Gastroesophageal sphincter (tissue), 3 donors: ENCODE measurements at regions not wholly inside any gene's neighbourhood (a gene's known extent, or its start where the extent isn't known, plus 50 kb on each side); places are given as distances from the start of the nearest gene placed in this dataset.

ENCODE experiments used
- CTCF ChIP-seq, 4 experiments: fragments of 200-600 bp in 2 of 4; fragments of 450-650 bp in 2 of 4; sonication (generic) in 1 of 4; IDR thresholded peaks; one replicate each; pipeline ENCODE4 v1.5.1; 2017 to 2019; ENCODE audit warnings: antibody characterized with exemption in 4 of 4, mild to moderate bottlenecking in 2 of 4, moderate library complexity in 2 of 4
- EP300 ChIP-seq: sonication (generic); formaldehyde crosslinking; IDR thresholded peaks from one replicate; pipeline ENCODE4 v1.6.1; 2017; ENCODE audit warnings: antibody characterized with exemption, mild to moderate bottlenecking
- POLR2A ChIP-seq, 2 donors: fragments of 450-650 bp; IDR thresholded peaks; one replicate each; pipeline ENCODE4 v1.6.1; 2017; ENCODE audit warnings: antibody characterized with exemption in 2 of 2, mild to moderate bottlenecking in 2 of 2, moderate library complexity in 1 of 2
- POLR2AphosphoS5 ChIP-seq: sonication (generic); formaldehyde crosslinking; IDR thresholded peaks from one replicate; pipeline ENCODE4 v1.6.1; 2017; ENCODE audit warnings: antibody characterized with exemption

DNA sequence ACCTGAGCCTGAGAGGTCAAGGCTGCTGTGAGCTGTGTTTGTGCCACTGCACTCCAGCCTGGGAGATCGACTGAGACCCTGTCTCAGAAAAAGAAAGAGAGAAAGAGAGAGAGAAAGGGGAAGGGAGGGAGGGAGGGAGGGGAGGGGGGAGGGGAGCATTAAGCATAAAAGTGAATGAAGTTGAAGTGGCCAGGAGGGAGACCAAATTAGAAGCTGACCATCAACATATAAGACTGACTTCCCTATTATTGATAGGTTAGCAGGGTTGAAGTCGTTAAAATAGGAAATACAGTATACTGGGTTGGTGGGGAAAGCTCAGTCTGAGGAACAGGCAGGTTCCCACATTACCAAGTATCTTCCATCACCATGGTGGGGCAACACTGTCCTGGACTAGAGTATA, 117.1 kb upstream of the MKLN1 start:
- TF ChIP-seq POLR2A (IDR thresholded peaks at IDR 0.05) (no peak), CTCF (IDR thresholded peaks at IDR 0.05) (no peak), EP300 (no peak), POLR2AphosphoS5 (no peak)
